Left hindlimb (tissue), 1 donor: ENCODE measurements at regions not wholly inside any gene's neighbourhood (a gene's known extent, or its start where the extent isn't known, plus 50 kb on each side); places are given as distances from the start of the nearest gene placed in this dataset.
A peak's percentile ranks its signal among the peaks of the same experiment; 100 is the strongest.

Experiments
- DNase-seq: peaks from one replicate; pipeline ENCODE4 v3.0.0-alpha.2; 2018

- peak; percentile 62 for DNase-seq
These were observed 184.5 kb upstream of the ATP11B start for GRCh38 chr3:182608832-182609231.

- no peak for DNase-seq
These were observed 183.6 kb upstream of the ATP11B start for GRCh38 chr3:182609575-182610156.

- DNase-seq: no peak
These were observed 181.0 kb upstream of the ATP11B start for GRCh38 chr3:182612332-182612731.

GRCh38 chr3:182617500-182617899, 175.8 kb upstream of the ATP11B start:
- DNase-seq: no peak

- no peak for DNase-seq
These were observed 175.1 kb upstream of the ATP11B start for GRCh38 chr3:182618085-182618732.

- DNase-seq: no peak
These were observed 174.2 kb upstream of the ATP11B start for GRCh38 chr3:182618981-182619591.

GRCh38 chr3:182620723-182621434, 172.4 kb upstream of the ATP11B start:
- DNase-seq: no peak

GRCh38 chr3:182621435-182622240, 171.7 kb upstream of the ATP11B start:
- no peak for DNase-seq

- no peak for DNase-seq
These were observed 171.1 kb upstream of the ATP11B start for GRCh38 chr3:182622241-182622545.

- DNase-seq: no peak
These were observed 166.5 kb upstream of the ATP11B start for GRCh38 chr3:182626484-182627467.

- DNase-seq: no peak
These were observed 164.8 kb upstream of the ATP11B start for GRCh38 chr3:182628531-182628930.

- DNase-seq: no peak
These were observed 163.8 kb upstream of the ATP11B start for GRCh38 chr3:182629521-182629920.

GRCh38 chr3:182631183-182632076, 161.9 kb upstream of the ATP11B start:
- DNase-seq: no peak

- no peak for DNase-seq
These were observed 161.3 kb upstream of the ATP11B start for GRCh38 chr3:182632077-182632393.

- DNase-seq: no peak
These were observed 160.1 kb upstream of the ATP11B start for GRCh38 chr3:182633186-182633585.

- DNase-seq: no peak
These were observed 156.7 kb upstream of the ATP11B start for GRCh38 chr3:182636646-182637045.

GRCh38 chr3:182637350-182638110, 155.8 kb upstream of the ATP11B start:
- DNase-seq: no peak

- no peak for DNase-seq
These were observed 149.3 kb upstream of the ATP11B start for GRCh38 chr3:182644013-182644412.

- DNase-seq: no peak
These were observed 148.4 kb upstream of the ATP11B start for GRCh38 chr3:182644790-182645433.
